ENCODE measurements at regions not wholly inside any gene's neighbourhood (a gene's known extent, or its start where the extent isn't known, plus 50 kb on each side); places are given as distances from the start of the nearest gene placed in this dataset.
"Not testable (repeated sequence)": the region's sequence is repeated elsewhere in the genome, so short reads cannot be mapped to it uniquely, and the experiment has no call there.

GRCh38 chr6:140002396-140003022 lies 628.1 kb upstream of the CITED2 start:
- Histone ChIP-seq H3K9ac (ENCODE audit: low read depth, low read length) (peak overlapping the region; percentile 22), H3K9me3 (replicated peaks; ENCODE audit: low read length) (no peaks in the 10 kb centered on the region), H3K27me3 (ENCODE audit: control insufficient read depth, insufficient read depth, low read length) (no peaks in the 10 kb centered on the region), H3K4me2 (ENCODE audit: low read length) (peak overlapping the region; percentile 37), H3K4me3 (ENCODE audit: low read length) (no peak overlapping the region), H3K4me1 (ENCODE audit: control insufficient read depth, insufficient read depth, low read length) (peaks cover 30% of the 10 kb centered on the region), H3K36me3 (ENCODE audit: insufficient read depth, low read length) (no peaks in the 10 kb centered on the region)

- Histone ChIP-seq H3K4me2 (ENCODE audit: low read length) (peak overlapping the region; percentile 37), H3K4me3 (ENCODE audit: low read length) (no peak overlapping the region), H3K9me3 (replicated peaks; ENCODE audit: low read length) (no peaks in the 10 kb centered on the region), H3K4me1 (ENCODE audit: control insufficient read depth, insufficient read depth, low read length) (peaks cover 30% of the 10 kb centered on the region), H3K36me3 (ENCODE audit: insufficient read depth, low read length) (no peaks in the 10 kb centered on the region), H3K9ac (ENCODE audit: low read depth, low read length) (peak overlapping the region; percentile 22), H3K27me3 (ENCODE audit: control insufficient read depth, insufficient read depth, low read length) (no peaks in the 10 kb centered on the region)
Measured at GRCh38 chr6:140001821-140002341, 627.4 kb upstream of the CITED2 start.

- no peaks in the 10 kb centered on the region for H3K9me3 ChIP-seq (replicated peaks; ENCODE audit: low read length)
- no peak overlapping the region for H3K9ac ChIP-seq (ENCODE audit: low read depth, low read length)
- H3K4me1 ChIP-seq (ENCODE audit: control insufficient read depth, insufficient read depth, low read length), result peaks cover 30% of the 10 kb centered on the region
- no peak overlapping the region for H3K4me3 ChIP-seq (ENCODE audit: low read length)
- H3K27me3 ChIP-seq (ENCODE audit: control insufficient read depth, insufficient read depth, low read length), result no peaks in the 10 kb centered on the region
- no peak overlapping the region for H3K4me2 ChIP-seq (ENCODE audit: low read length)
- H3K36me3 ChIP-seq (ENCODE audit: insufficient read depth, low read length), result no peaks in the 10 kb centered on the region
Measured at GRCh38 chr6:140001005-140001404, 626.6 kb upstream of the CITED2 start.

GRCh38 chr6:139999661-140000060 lies 625.2 kb upstream of the CITED2 start:
- peaks cover 30% of the 10 kb centered on the region for H3K4me1 ChIP-seq (ENCODE audit: control insufficient read depth, insufficient read depth, low read length)
- not testable (repeated sequence) for H3K9ac ChIP-seq (ENCODE audit: low read depth, low read length); H3K4me3 ChIP-seq (ENCODE audit: low read length); H3K27me3 ChIP-seq (ENCODE audit: control insufficient read depth, insufficient read depth, low read length); H3K4me2 ChIP-seq (ENCODE audit: low read length); H3K9me3 ChIP-seq (replicated peaks; ENCODE audit: low read length); H3K36me3 ChIP-seq (ENCODE audit: insufficient read depth, low read length)

- not testable (repeated sequence) for H3K36me3 ChIP-seq (ENCODE audit: insufficient read depth, low read length); H3K4me2 ChIP-seq (ENCODE audit: low read length)
Measured at GRCh38 chr6:139998478-139998877, 624.0 kb upstream of the CITED2 start.

GRCh38 chr6:139996253-139996834 lies 621.9 kb upstream of the CITED2 start:
- Histone ChIP-seq H3K27me3 (ENCODE audit: control insufficient read depth, insufficient read depth, low read length) (no peaks in the 10 kb centered on the region), H3K4me2 (ENCODE audit: low read length) (no peak overlapping the region), H3K4me1 (ENCODE audit: control insufficient read depth, insufficient read depth, low read length) (peaks cover 7% of the 10 kb centered on the region), H3K9ac (ENCODE audit: low read depth, low read length) (no peak overlapping the region), H3K9me3 (replicated peaks; ENCODE audit: low read length) (no peaks in the 10 kb centered on the region), H3K36me3 (ENCODE audit: insufficient read depth, low read length) (no peaks in the 10 kb centered on the region), H3K4me3 (ENCODE audit: low read length) (no peak overlapping the region)

More at GRCh38 chr6:139998478-139998877, 624.0 kb upstream of the CITED2 start:
- H3K9ac ChIP-seq (ENCODE audit: low read depth, low read length); H3K4me3 ChIP-seq (ENCODE audit: low read length); H3K27me3 ChIP-seq (ENCODE audit: control insufficient read depth, insufficient read depth, low read length); H3K9me3 ChIP-seq (replicated peaks; ENCODE audit: low read length): not testable (repeated sequence)
- peaks cover 24% of the 10 kb centered on the region for H3K4me1 ChIP-seq (ENCODE audit: control insufficient read depth, insufficient read depth, low read length)

GRCh38 chr6:139994998-139995397 lies 620.5 kb upstream of the CITED2 start:
- no peak overlapping the region for H3K4me3 ChIP-seq (ENCODE audit: low read length)
- H3K4me1 ChIP-seq (ENCODE audit: control insufficient read depth, insufficient read depth, low read length), result peaks cover 11% of the 10 kb centered on the region
- H3K4me2 ChIP-seq (ENCODE audit: low read length), result no peak overlapping the region
- H3K27me3 ChIP-seq (ENCODE audit: control insufficient read depth, insufficient read depth, low read length), result no peaks in the 10 kb centered on the region
- no peaks in the 10 kb centered on the region for H3K9me3 ChIP-seq (replicated peaks; ENCODE audit: low read length)
- H3K9ac ChIP-seq (ENCODE audit: low read depth, low read length), result no peak overlapping the region
- no peaks in the 10 kb centered on the region for H3K36me3 ChIP-seq (ENCODE audit: insufficient read depth, low read length)

- Histone ChIP-seq H3K27me3 (ENCODE audit: control insufficient read depth, insufficient read depth, low read length) (no peaks in the 10 kb centered on the region), H3K9ac (ENCODE audit: low read depth, low read length) (peak overlapping the region; percentile 26), H3K4me2 (ENCODE audit: low read length) (peak overlapping the region; percentile 2), H3K4me1 (ENCODE audit: control insufficient read depth, insufficient read depth, low read length) (peaks cover 16% of the 10 kb centered on the region), H3K4me3 (ENCODE audit: low read length) (no peak overlapping the region), H3K9me3 (replicated peaks; ENCODE audit: low read length) (no peaks in the 10 kb centered on the region), H3K36me3 (ENCODE audit: insufficient read depth, low read length) (no peaks in the 10 kb centered on the region)
Measured at GRCh38 chr6:139990856-139991465, 616.5 kb upstream of the CITED2 start.

GRCh38 chr6:139990026-139990686 lies 615.7 kb upstream of the CITED2 start:
- no peaks in the 10 kb centered on the region for H3K9me3 ChIP-seq (replicated peaks; ENCODE audit: low read length)
- no peaks in the 10 kb centered on the region for H3K27me3 ChIP-seq (ENCODE audit: control insufficient read depth, insufficient read depth, low read length)
- no peak overlapping the region for H3K9ac ChIP-seq (ENCODE audit: low read depth, low read length)
- H3K4me2 ChIP-seq (ENCODE audit: low read length), result no peak overlapping the region
- H3K4me3 ChIP-seq (ENCODE audit: low read length), result no peak overlapping the region
- H3K36me3 ChIP-seq (ENCODE audit: insufficient read depth, low read length), result no peaks in the 10 kb centered on the region
- H3K4me1 ChIP-seq (ENCODE audit: control insufficient read depth, insufficient read depth, low read length), result peaks cover 16% of the 10 kb centered on the region

GRCh38 chr6:139988685-139989084 lies 614.2 kb upstream of the CITED2 start:
- H3K36me3 ChIP-seq (ENCODE audit: insufficient read depth, low read length), result no peaks in the 10 kb centered on the region
- no peak overlapping the region for H3K4me3 ChIP-seq (ENCODE audit: low read length)
- H3K27me3 ChIP-seq (ENCODE audit: control insufficient read depth, insufficient read depth, low read length), result no peaks in the 10 kb centered on the region
- H3K9me3 ChIP-seq (replicated peaks; ENCODE audit: low read length), result no peaks in the 10 kb centered on the region
- H3K4me1 ChIP-seq (ENCODE audit: control insufficient read depth, insufficient read depth, low read length), result peaks cover 29% of the 10 kb centered on the region
- no peak overlapping the region for H3K9ac ChIP-seq (ENCODE audit: low read depth, low read length)
- H3K4me2 ChIP-seq (ENCODE audit: low read length), result no peak overlapping the region

- H3K4me1 ChIP-seq (ENCODE audit: control insufficient read depth, insufficient read depth, low read length), result peaks cover 45% of the 10 kb centered on the region
- no peak overlapping the region for H3K9ac ChIP-seq (ENCODE audit: low read depth, low read length)
- H3K9me3 ChIP-seq (replicated peaks; ENCODE audit: low read length), result no peaks in the 10 kb centered on the region
- no peaks in the 10 kb centered on the region for H3K27me3 ChIP-seq (ENCODE audit: control insufficient read depth, insufficient read depth, low read length)
- H3K4me2 ChIP-seq (ENCODE audit: low read length), result no peak overlapping the region
- H3K4me3 ChIP-seq (ENCODE audit: low read length), result no peak overlapping the region
- no peaks in the 10 kb centered on the region for H3K36me3 ChIP-seq (ENCODE audit: insufficient read depth, low read length)
Measured at GRCh38 chr6:139987091-139987490, 612.6 kb upstream of the CITED2 start.

Data from skeletal muscle satellite cell (primary cell).